Fibroblast of the aortic adventitia (primary cell): ENCODE measurements at regions not wholly inside any gene's neighbourhood (a gene's known extent, or its start where the extent isn't known, plus 50 kb on each side); places are given as distances from the start of the nearest gene placed in this dataset.

ENCODE experiments used
- DNase-seq: peaks from one replicate; pipeline ENCODE4 v3.0.0-alpha.2; 2010; ENCODE audit warnings: low read depth
- H3K4me3 ChIP-seq: 2 replicates; pipeline ENCODE4 v1.5.1; 2011; ENCODE audit warnings: low read depth, mild to moderate bottlenecking, control low read depth, low read length, moderate library complexity
- TF ChIP-seq, protein P1 (sequence below): IDR thresholded peaks from 2 replicates; pipeline ENCODE4 v1.5.1; 2011; ENCODE audit warnings: mild to moderate bottlenecking, low read length, control low read depth, inconsistent platforms; ENCODE audit not compliant: insufficient read depth

GRCh38 chr1:239228451-239228850 is 157.9 kb upstream of the CHRM3 start:
- DNase-seq, result no peak
- H3K4me3 ChIP-seq, result no peak overlapping the region
- TF ChIP-seq, protein P1, sequence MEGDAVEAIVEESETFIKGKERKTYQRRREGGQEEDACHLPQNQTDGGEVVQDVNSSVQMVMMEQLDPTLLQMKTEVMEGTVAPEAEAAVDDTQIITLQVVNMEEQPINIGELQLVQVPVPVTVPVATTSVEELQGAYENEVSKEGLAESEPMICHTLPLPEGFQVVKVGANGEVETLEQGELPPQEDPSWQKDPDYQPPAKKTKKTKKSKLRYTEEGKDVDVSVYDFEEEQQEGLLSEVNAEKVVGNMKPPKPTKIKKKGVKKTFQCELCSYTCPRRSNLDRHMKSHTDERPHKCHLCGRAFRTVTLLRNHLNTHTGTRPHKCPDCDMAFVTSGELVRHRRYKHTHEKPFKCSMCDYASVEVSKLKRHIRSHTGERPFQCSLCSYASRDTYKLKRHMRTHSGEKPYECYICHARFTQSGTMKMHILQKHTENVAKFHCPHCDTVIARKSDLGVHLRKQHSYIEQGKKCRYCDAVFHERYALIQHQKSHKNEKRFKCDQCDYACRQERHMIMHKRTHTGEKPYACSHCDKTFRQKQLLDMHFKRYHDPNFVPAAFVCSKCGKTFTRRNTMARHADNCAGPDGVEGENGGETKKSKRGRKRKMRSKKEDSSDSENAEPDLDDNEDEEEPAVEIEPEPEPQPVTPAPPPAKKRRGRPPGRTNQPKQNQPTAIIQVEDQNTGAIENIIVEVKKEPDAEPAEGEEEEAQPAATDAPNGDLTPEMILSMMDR, result no peak

DNA sequence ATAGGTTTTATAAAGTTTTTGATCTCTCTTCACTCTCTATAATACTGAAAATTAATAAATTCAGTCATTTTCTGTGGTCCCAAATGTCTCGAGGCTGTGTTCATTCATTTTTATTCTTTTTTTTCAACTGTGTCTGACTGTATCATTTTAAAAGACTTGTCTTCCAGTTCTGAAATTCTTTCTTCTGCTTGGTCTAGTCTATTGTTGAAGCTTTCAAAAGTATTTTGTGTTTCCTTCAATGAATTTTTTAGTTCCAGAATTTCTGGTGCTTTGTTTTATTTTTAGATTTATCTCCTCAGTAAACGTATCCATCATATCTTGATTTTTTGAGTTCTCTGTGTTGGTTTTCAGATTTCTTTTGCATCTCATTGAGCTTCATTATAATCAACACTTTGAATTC is 161.0 kb upstream of the CHRM3 start:
- TF ChIP-seq, protein P1, result no peak
- no peak for DNase-seq
- no peak overlapping the region for H3K4me3 ChIP-seq

DNA sequence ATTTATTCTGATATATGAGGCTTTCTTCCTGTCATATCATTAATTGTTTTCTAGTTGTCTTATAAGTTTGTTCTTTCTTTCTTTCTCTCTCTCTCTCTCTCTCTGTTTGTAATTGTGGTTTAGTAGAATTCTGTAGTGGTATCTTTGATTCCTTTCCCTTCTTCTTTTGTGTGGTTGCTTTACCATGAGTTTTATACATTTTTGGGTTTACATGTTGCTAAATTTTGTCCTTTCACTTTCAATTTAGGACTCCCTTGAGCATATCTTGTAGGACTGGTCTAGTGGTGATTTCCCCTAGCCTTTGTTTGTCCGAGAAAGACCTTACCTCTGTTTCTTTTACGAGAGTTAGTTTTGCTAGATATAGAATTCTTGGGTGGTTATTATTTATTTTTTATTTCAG is 162.3 kb upstream of the CHRM3 start:
- TF ChIP-seq, protein P1, result no peak
- DNase-seq, result no peak
- no peak overlapping the region for H3K4me3 ChIP-seq

DNA sequence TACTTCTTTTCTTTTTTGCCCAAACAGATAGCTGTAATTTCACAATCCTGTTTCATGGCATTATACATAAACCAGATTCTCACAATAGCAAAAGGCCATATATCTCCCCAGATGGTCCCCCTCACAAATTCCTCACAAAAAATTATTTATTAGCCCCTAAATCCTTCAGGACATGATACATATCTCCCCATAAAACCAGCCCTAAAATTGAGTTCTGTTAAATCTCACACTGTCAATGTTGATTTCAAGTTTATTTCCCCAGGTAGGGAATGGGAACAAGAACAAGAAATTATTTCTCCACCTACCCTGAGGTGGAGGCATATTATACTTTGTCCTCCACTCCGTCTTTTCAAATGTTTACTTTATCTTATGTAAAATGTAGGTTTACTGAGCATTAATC is 163.4 kb upstream of the CHRM3 start:
- no peak for DNase-seq
- no peak overlapping the region for H3K4me3 ChIP-seq
- TF ChIP-seq, protein P1, result no peak

DNA sequence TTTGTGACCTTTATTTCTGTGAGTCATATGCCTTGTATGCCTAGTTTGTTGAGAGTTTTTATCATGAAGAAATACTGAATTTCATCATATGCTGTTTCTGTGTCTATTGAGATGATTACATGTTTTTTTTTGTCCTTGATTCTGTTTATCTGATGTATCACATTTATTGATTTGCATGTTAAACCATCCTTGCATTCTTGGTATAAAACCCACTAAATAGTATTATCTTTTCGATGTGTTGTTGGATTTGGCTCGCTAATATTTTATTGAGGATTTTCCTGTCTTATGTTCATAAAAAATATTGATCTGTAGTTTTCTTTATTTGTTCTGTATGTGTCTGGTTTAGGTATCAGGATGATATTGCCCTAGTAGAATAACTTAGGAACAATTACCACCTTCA is 164.7 kb upstream of the CHRM3 start:
- TF ChIP-seq, protein P1, result no peak
- DNase-seq, result no peak
- H3K4me3 ChIP-seq, result no peak overlapping the region

DNA sequence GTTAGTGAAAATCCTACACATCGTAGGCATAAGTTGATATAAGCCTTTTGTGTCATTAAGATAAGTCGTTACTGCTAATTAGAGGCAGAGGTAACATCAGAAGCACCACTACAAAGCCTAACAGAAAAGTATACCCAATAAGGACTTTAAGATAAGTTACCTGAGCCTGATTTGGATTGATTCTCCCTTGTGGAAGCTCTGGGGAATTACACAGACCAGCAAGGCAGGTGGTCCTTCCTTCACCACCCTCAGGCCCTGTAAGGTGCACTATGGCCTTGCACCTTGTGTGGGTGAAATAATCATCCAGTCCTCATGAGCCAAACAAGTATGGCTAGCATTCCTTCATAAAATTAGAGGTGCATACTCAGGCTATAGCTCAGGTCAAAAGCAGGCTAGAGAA is 166.7 kb upstream of the CHRM3 start:
- no peak for DNase-seq
- TF ChIP-seq, protein P1, result no peak
- H3K4me3 ChIP-seq, result no peak overlapping the region

GRCh38 chr1:239218301-239218700 is 168.1 kb upstream of the CHRM3 start:
- TF ChIP-seq, protein P1, result no peak

More at GRCh38 chr1:239218301-239218700, 168.1 kb upstream of the CHRM3 start:
- DNase-seq, result no peak
- no peak overlapping the region for H3K4me3 ChIP-seq
